Natural killer cell (primary cell): ENCODE measurements at regions not wholly inside any gene's neighbourhood (a gene's known extent, or its start where the extent isn't known, plus 50 kb on each side); places are given as distances from the start of the nearest gene placed in this dataset.

Experiments
- ATAC-seq, 3 donors: fragments of 150-1000 bp in 2 of 3; fragments of 200-7000 bp in 1 of 3; cut with Tn5 transposase; 1 replicate in 1 of 3; 2 replicates in 2 of 3; pipeline ENCODE4 v1.10.0; 2021; ENCODE audit warnings: mild to moderate bottlenecking in 2 of 3, moderate library complexity in 2 of 3
- DNase-seq, 2 donors: peaks; one replicate each; pipeline versions ENCODE4 v3.0.0 to v3.0.0-alpha.2; 2013 to 2021; ENCODE audit warnings: mixed read lengths in 1 of 2
- H3K27ac ChIP-seq: one replicate; pipeline ENCODE4 v1.5.1; 2013; ENCODE audit warnings: mild to moderate bottlenecking, low read length
- H3K27me3 ChIP-seq: one replicate; pipeline ENCODE4 v1.6.1; 2013; ENCODE audit warnings: low read length; ENCODE audit not compliant: control insufficient read depth, insufficient read depth
- H3K36me3 ChIP-seq: one replicate; pipeline ENCODE4 v1.6.1; 2013; ENCODE audit warnings: low read length; ENCODE audit not compliant: control insufficient read depth, insufficient read depth
- H3K4me1 ChIP-seq: one replicate; pipeline ENCODE4 v1.6.1; 2013; ENCODE audit warnings: low read length; ENCODE audit not compliant: control insufficient read depth, insufficient read depth
- H3K4me3 ChIP-seq: one replicate; pipeline ENCODE4 v1.5.1; 2013; ENCODE audit warnings: low read length
- H3K9me3 ChIP-seq: one replicate; pipeline ENCODE4 v1.6.1; 2013; ENCODE audit warnings: low read length; ENCODE audit not compliant: control insufficient read depth, insufficient read depth
- H3K27ac Mint-ChIP-seq, 2 donors: one replicate each; pipeline ENCODE4 v1.8.0; 2022; ENCODE audit warnings: mild to moderate bottlenecking in 2 of 2, mixed read lengths in 2 of 2, moderate library complexity in 1 of 2
- H3K27me3 Mint-ChIP-seq, 2 donors: one replicate each; pipeline ENCODE4 v1.8.0; 2022; ENCODE audit warnings: low read depth in 2 of 2, mixed read lengths in 2 of 2
- H3K36me3 Mint-ChIP-seq: one replicate; pipeline ENCODE4 v1.8.0; 2022; ENCODE audit warnings: mixed read lengths
- H3K4me1 Mint-ChIP-seq, 2 donors: one replicate each; pipeline ENCODE4 v1.8.0; 2022; ENCODE audit warnings: mixed read lengths in 2 of 2
- H3K4me3 Mint-ChIP-seq: one replicate; pipeline ENCODE4 v1.8.0; 2022; ENCODE audit warnings: mild to moderate bottlenecking, moderate library complexity, mixed read lengths
- H3K9me3 Mint-ChIP-seq, 2 donors: one replicate each; pipeline ENCODE4 v1.8.0; 2022; ENCODE audit warnings: mixed read lengths in 2 of 2
- CTCF ChIP-seq: fragments of 200-600 bp; IDR thresholded peaks from one replicate; pipeline ENCODE4 v1.8.0; 2022; ENCODE audit warnings: antibody characterized with exemption
- WGBS: methylation state at CpG from one replicate; pipeline ENCODE4 v1.1.7; 2013; ENCODE audit warnings: missing lambda C conversion rate; ENCODE audit not compliant: insufficient coverage; 5-methylcytosine and 5-hydroxymethylcytosine counted together
- intact Hi-C: fragments of 100-400 bp; cut with micrococcal nuclease; formaldehyde crosslinking; loops from one replicate; pipeline ENCODE4 v1.14.2; 2022

- WGBS = 65% methylated on average over 2 of the region's 3 CpGs
- no peak overlapping the region for H3K27ac Mint-ChIP-seq
These were observed 833.5 kb downstream of the DHX35 start for GRCh38 chr20:39795401-39796272.

GRCh38 chr20:39792334-39792733, 830.2 kb downstream of the DHX35 start:
- Mint-ChIP-seq H3K36me3 (no peaks in the 10 kb centered on the region), H3K4me3 (no peak overlapping the region), H3K27me3 (no peaks in the 10 kb centered on the region), H3K4me1 (no peaks in the 10 kb centered on the region), H3K27ac (no peak overlapping the region), H3K9me3 (peaks cover 3 to 9% of the 10 kb centered on the region in 2 donors)
- no peak for ATAC-seq
- no peak overlapping the region for H3K4me3 ChIP-seq
- intact Hi-C loops = no loop called here
- H3K36me3 ChIP-seq = no peaks in the 10 kb centered on the region
- no peaks in the 10 kb centered on the region for H3K9me3 ChIP-seq
- no peaks in the 10 kb centered on the region for H3K27me3 ChIP-seq
- no peaks in the 10 kb centered on the region for H3K4me1 ChIP-seq
- DNase-seq = no peak
- no peak for TF ChIP-seq CTCF
- no peak overlapping the region for H3K27ac ChIP-seq

More at GRCh38 chr20:39795401-39796272, 833.5 kb downstream of the DHX35 start:
- intact Hi-C loops = no loop called here
- TF ChIP-seq CTCF = no peak
- no peak overlapping the region for H3K4me3 Mint-ChIP-seq
- H3K27me3 Mint-ChIP-seq = no peaks in the 10 kb centered on the region
- no peak overlapping the region for H3K4me3 ChIP-seq
- peaks cover 6 to 9% of the 10 kb centered on the region in 2 donors for H3K9me3 Mint-ChIP-seq
- H3K27me3 ChIP-seq = no peaks in the 10 kb centered on the region
- no peak for DNase-seq
- no peak overlapping the region for H3K27ac ChIP-seq
- H3K9me3 ChIP-seq = no peaks in the 10 kb centered on the region
- no peaks in the 10 kb centered on the region for H3K36me3 Mint-ChIP-seq
- no peaks in the 10 kb centered on the region for H3K36me3 ChIP-seq
- ATAC-seq = no peak
- H3K4me1 ChIP-seq = no peaks in the 10 kb centered on the region
- H3K4me1 Mint-ChIP-seq = no peaks in the 10 kb centered on the region

GRCh38 chr20:39789411-39789810, 827.3 kb downstream of the DHX35 start:
- TF ChIP-seq CTCF = no peak
- no peaks in the 10 kb centered on the region for H3K36me3 Mint-ChIP-seq
- no peak overlapping the region for H3K27ac ChIP-seq
- H3K4me1 Mint-ChIP-seq = no peaks in the 10 kb centered on the region
- 98% methylated on average over 3 of the region's 3 CpGs for WGBS
- intact Hi-C loops = no loop called here
- no peak overlapping the region for H3K4me3 Mint-ChIP-seq
- H3K9me3 Mint-ChIP-seq = peaks cover 2 to 10% of the 10 kb centered on the region in 2 donors
- H3K9me3 ChIP-seq = no peaks in the 10 kb centered on the region
- no peaks in the 10 kb centered on the region for H3K36me3 ChIP-seq
- ATAC-seq = no peak
- H3K4me3 ChIP-seq = no peak overlapping the region
- H3K27ac Mint-ChIP-seq = no peak overlapping the region
- no peaks in the 10 kb centered on the region for H3K4me1 ChIP-seq
- H3K27me3 Mint-ChIP-seq = no peaks in the 10 kb centered on the region
- DNase-seq = no peak
- H3K27me3 ChIP-seq = no peaks in the 10 kb centered on the region
